ENCODE measurements at regions not wholly inside any gene's neighbourhood (a gene's known extent, or its start where the extent isn't known, plus 50 kb on each side); places are given as distances from the start of the nearest gene placed in this dataset.

- no peak overlapping the region for H3K4me3 ChIP-seq (ENCODE audit: low read depth, low read length)
- no peak for TF ChIP-seq CTCF (conservative IDR thresholded peaks at IDR 0.05; ENCODE audit: low read depth, low read length)
- DNase-seq (ENCODE audit: low read depth) = no peak
These were observed 1352.8 kb downstream of the BRD1 start for GRCh38 chr22:48474881-48475280.

GRCh38 chr22:48473202-48473601 lies 1354.5 kb downstream of the BRD1 start:
- no peak for TF ChIP-seq CTCF (conservative IDR thresholded peaks at IDR 0.05; ENCODE audit: low read depth, low read length)
- H3K4me3 ChIP-seq (ENCODE audit: low read depth, low read length) = no peak overlapping the region
- no peak for DNase-seq (ENCODE audit: low read depth)

- no peak for TF ChIP-seq CTCF (conservative IDR thresholded peaks at IDR 0.05; ENCODE audit: low read depth, low read length)
- no peak for DNase-seq (ENCODE audit: low read depth)
- no peak overlapping the region for H3K4me3 ChIP-seq (ENCODE audit: low read depth, low read length)
These were observed 1363.4 kb downstream of the BRD1 start for GRCh38 chr22:48464246-48464645.

- no peak for TF ChIP-seq CTCF (conservative IDR thresholded peaks at IDR 0.05; ENCODE audit: low read depth, low read length)
- no peak for DNase-seq (ENCODE audit: low read depth)
These were observed 1367.5 kb downstream of the BRD1 start for GRCh38 chr22:48459859-48460823.

DNA sequence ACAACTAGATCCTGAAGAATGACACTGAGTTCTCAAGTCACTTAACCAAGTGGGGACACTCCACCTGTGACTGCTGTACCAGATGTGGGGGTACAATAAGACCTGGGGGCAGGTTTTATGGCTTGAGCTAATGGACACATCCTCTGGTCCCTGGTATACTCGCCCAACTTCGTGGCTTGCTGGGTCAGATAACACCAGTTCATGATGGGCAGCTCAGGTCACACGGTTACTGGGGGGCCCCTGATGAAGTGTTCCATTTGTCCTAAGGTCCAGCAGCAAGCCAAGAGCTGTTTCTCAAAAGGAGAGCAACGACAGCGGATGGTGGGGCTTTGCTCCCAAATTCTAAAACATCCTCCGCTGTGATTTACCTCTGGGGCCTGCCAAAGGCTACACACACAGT lies 1368.4 kb downstream of the BRD1 start:
- no peak for TF ChIP-seq CTCF (conservative IDR thresholded peaks at IDR 0.05; ENCODE audit: low read depth, low read length)
- DNase-seq (ENCODE audit: low read depth) = no peak
- no peak overlapping the region for H3K4me3 ChIP-seq (ENCODE audit: low read depth, low read length)

More at GRCh38 chr22:48459859-48460823, 1367.5 kb downstream of the BRD1 start:
- no peak overlapping the region for H3K4me3 ChIP-seq (ENCODE audit: low read depth, low read length)

- no peak overlapping the region for H3K4me3 ChIP-seq (ENCODE audit: low read depth, low read length)
- no peak for TF ChIP-seq CTCF (conservative IDR thresholded peaks at IDR 0.05; ENCODE audit: low read depth, low read length)
- no peak for DNase-seq (ENCODE audit: low read depth)
These were observed 1371.2 kb downstream of the BRD1 start for GRCh38 chr22:48456449-48456848.
